NCI-H2227 (cell line): ENCODE measurements at regions not wholly inside any gene's neighbourhood (a gene's known extent, or its start where the extent isn't known, plus 50 kb on each side); places are given as distances from the start of the nearest gene placed in this dataset.
"Not testable (repeated sequence)": the region's sequence is repeated elsewhere in the genome, so short reads cannot be mapped to it uniquely, and the experiment has no call there.

ENCODE experiments used
- DNase-seq: peaks from one replicate; lab custom pipeline; 2025; ENCODE audit not compliant: unreplicated experiment; lab: John Stamatoyannopoulos, UW

- no peak for DNase-seq
Observed at GRCh38 chr2:48210189-48210588, 104.3 kb upstream of the FOXN2 start.

GRCh38 chr2:48213646-48214045, 100.8 kb upstream of the FOXN2 start:
- DNase-seq: no peak

- no peak for DNase-seq
Observed at GRCh38 chr2:48218169-48218568, 96.3 kb upstream of the FOXN2 start.

- DNase-seq: no peak
Observed at GRCh38 chr2:48219234-48219554, 95.3 kb upstream of the FOXN2 start.

- DNase-seq: no peak
Observed at GRCh38 chr2:48219555-48220436, 94.7 kb upstream of the FOXN2 start.

- DNase-seq: no peak
Observed at GRCh38 chr2:48220501-48220900, 94.0 kb upstream of the FOXN2 start.

- no peak for DNase-seq
Observed at GRCh38 chr2:48221846-48222516, 92.5 kb upstream of the FOXN2 start.

- no peak for DNase-seq
Observed at GRCh38 chr2:48227617-48228344, 86.7 kb upstream of the FOXN2 start.

GRCh38 chr2:48228345-48228684, 86.2 kb upstream of the FOXN2 start:
- DNase-seq: no peak

- no peak for DNase-seq
Observed at GRCh38 chr2:48229063-48229462, 85.4 kb upstream of the FOXN2 start.

- no peak for DNase-seq
Observed at GRCh38 chr2:48230834-48231233, 83.6 kb upstream of the FOXN2 start.

GRCh38 chr2:48232351-48232750, 82.1 kb upstream of the FOXN2 start:
- no peak for DNase-seq

GRCh38 chr2:48233005-48233404, 81.5 kb upstream of the FOXN2 start:
- DNase-seq: no peak

- DNase-seq: not testable (repeated sequence)
Observed at GRCh38 chr2:48233824-48234223, 80.7 kb upstream of the FOXN2 start.

GRCh38 chr2:48235076-48235475, 79.4 kb upstream of the FOXN2 start:
- DNase-seq: no peak

- no peak for DNase-seq
Observed at GRCh38 chr2:48238381-48238780, 76.1 kb upstream of the FOXN2 start.

GRCh38 chr2:48240912-48241311, 73.6 kb upstream of the FOXN2 start:
- no peak for DNase-seq

GRCh38 chr2:48247206-48247605, 67.3 kb upstream of the FOXN2 start:
- no peak for DNase-seq

- peak; percentile 31 for DNase-seq
Observed at GRCh38 chr2:48248251-48248933, 66.1 kb upstream of the FOXN2 start.

- peak; percentile 49 for DNase-seq
Observed at GRCh38 chr2:48249025-48249424, 65.5 kb upstream of the FOXN2 start.
